T-helper 2 cell treated with Interferon-gamma antibody and Interleukin-4, amounts not matched to agents 100 ng/mL and 5 ng/mL, for 36 hours (primary cell): ENCODE measurements at regions not wholly inside any gene's neighbourhood (a gene's known extent, or its start where the extent isn't known, plus 50 kb on each side); places are given as distances from the start of the nearest gene placed in this dataset.

ENCODE experiments used
- intact Hi-C: fragments of 100-400 bp; cut with micrococcal nuclease; formaldehyde crosslinking; loops from one replicate; pipeline ENCODE4 v1.15.1; 2023

DNA sequence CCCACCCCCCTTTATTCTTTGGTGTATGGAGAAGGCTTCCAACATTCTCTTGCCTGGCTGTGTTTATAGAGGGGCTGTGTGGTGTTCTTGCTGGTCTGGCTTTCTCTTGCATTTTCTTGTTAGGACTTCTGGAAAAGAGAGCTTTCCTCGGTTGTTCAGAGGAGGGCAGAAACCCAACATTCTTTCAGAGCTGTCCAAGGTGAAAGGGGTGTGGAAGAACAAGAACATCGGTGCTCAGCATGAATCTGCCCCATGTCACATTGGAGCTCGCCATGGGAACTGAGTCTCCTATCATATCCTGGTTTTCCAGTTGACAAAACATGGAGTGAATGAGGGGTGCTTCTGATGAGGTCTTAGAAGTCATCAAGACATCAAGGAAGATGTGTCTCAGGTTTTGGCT lies 281.8 kb downstream of the RNF144B start:
- intact Hi-C loops = no loop called here

GRCh38 chr6:18672852-18673251 lies 285.7 kb downstream of the RNF144B start:
- intact Hi-C loops = no loop called here

DNA sequence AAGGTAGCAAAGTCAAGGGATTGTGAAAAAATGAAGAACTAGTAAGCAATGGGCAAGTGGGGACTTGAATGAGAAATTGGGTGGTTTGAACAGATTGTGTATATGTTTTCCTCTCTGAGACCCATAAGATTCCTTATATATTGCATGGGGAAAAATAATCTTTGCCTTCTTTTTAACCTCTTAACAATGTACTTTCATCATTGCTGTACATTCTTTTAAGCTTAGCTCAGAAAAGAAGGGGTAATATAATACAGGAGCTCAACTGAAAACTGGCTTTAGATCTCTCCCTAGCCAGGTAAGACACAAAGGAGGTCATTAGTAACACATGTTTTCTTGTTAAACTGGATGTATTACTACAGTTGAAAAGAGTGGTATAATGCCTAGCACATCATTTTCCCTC lies 287.2 kb downstream of the RNF144B start:
- intact Hi-C loops = no loop called here

- intact Hi-C loops = no loop called here
Measured at GRCh38 chr6:18675881-18676280, 288.7 kb downstream of the RNF144B start.

DNA sequence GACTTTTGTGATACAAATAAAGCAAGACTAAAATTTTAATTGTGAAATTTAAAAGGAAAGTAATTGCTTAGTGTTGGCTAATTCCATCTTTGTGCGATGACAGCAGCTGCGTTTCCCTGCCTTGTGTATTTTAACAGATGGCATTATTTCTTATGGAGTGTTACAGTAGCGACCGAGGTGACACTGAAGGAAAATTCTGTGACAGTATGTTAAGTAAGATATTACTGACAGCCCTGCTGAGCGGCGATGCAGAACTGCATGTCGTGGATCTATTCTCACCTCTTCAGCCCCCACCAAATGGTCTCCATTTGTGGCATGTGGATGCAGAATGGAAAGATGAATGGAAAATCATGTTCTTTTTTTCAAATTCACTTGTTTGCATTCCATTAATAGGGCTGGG lies 289.4 kb downstream of the RNF144B start:
- intact Hi-C loops = no loop called here

DNA sequence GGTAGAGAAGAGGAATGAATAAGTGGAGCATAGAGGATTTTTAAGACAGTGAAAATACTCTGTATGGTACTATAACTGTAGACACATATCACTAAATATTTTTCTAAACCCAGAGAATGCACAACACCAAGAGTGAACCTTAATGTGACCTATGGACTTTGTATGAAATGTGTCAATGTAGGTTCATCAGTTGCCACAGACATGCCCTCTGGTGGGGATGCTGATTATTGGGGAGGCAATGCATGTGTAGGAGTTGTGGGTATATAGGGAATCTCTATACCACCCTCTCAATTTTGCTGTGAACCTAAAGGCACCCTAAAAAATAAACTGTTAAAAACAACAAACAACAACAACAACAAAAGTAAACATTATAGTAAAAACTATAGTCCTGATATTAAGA lies 293.7 kb downstream of the RNF144B start:
- intact Hi-C loops = no loop called here

DNA sequence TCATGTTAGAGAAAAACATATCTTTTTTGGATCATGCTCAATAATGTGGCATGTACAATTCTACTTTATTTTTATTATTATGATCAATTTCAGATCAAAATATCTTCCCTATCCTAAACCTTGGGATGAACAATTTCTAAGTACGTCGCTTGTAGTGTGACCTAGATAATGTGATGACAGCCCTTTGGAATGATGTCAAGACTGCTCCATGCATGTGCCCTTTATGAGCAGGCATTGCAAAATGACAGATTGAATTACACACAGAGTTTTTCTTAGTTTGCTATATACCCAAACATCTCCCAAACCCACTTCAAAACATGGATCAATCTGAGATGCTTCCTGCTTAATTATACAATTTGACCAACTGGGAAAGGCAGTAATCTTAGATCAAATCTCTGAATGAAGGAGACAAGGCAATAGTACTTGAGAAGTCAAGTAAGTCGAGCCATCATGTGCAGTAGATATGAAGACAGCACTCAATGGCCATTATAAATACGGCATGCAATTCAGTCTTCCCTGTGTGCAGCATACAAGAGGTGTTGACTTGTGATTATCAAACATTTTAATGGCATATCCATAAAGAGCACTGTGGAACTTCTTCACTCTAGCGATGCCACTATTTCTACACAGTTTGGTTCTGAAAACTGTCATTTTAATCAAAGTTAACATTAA lies 294.8 kb downstream of the RNF144B start:
- intact Hi-C loops = no loop called here

DNA sequence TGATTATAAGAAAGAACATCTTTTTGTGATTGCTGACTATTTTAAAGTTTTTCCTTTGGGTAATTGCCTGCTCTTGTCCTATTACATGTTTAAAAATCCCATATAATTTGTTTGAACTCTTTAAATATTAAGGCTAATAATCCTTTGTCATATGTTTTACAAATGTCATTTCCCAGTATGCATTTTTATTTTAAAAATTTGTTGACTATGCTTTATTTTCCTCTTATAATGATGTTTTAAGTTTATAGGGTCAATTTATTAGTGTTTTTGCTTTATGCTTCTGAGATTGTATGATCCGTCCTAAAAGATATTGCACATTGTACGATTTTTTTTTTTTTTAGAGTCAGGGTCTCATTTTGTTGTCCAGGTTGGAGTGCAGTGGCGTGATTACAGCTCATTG lies 297.2 kb downstream of the RNF144B start:
- intact Hi-C loops = no loop called here

DNA sequence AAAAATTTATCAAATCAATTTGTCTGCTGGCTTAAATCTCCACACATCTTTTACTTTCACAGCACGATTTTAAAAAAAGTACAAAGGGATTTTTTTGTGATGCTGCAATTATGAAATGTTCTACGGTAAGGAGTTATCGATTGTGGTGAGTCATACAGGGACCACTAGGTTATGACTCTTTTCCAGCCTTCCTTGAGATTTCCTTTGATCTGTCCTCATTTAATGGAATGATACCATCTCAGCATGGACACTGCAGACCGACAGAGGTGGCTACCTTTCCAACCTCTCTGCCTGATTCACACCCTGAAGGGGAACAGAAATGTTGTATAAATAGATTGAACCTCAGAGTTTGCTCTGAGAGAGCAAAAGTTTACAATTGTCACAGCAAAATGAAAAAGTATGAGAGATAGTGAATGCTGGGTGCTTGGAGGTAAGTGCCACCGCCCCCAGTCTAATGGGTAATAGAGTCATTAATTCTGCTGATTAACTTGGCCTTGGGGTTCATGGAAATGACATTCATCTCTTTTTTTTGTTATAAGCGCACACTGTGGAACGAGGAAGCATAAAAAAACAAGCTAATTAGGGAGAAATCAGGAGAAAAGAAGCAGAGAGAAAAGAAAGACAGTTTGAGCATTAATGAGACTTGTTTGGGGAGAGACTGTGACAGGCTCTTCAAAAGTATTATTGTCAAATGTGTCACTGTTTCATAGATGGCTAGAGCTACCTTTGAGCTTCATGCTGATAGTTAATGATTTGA lies 306.0 kb downstream of the RNF144B start:
- intact Hi-C loops = no loop called here

DNA sequence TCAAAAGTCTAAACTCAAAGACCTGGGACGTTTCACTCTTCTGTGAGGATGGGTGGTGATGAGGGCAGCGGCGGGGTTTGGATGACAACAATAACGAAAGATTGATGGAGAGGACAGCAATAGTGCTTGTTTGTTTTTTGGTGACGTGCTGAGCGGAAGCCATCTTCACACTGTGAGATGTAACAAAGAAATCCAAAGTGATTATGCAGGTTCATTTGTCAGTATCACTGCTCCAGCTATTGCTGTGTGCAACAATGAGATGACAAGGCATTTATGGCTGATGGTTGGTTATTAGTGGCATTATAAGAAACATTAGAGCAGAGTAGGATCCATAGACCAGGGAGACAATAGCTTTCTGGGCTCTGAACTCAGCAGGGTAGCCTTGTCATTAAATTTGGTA lies 306.7 kb downstream of the RNF144B start:
- intact Hi-C loops = no loop called here

DNA sequence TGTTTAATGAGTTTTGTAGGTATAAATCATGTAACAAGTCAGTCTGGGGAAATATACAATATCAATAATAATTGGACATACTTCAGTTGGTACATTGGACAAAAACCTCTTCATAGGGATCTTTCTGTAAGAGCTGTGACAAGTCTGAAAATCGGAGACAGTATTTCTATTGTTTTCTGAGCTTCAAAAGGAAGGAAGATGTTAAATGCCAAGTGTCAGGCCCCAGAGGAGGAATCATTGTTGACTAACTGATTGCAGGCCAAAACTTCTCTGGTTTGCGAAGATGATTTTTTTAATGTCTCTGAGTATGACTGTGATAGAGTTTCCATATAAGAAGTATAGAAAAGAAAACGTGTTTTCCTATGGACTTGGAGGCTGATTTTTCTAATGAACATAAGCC lies 316.4 kb downstream of the RNF144B start:
- intact Hi-C loops = no loop called here

GRCh38 chr6:18707714-18708439 lies 320.7 kb downstream of the RNF144B start:
- intact Hi-C loops = no loop called here

- intact Hi-C loops = no loop called here
Measured at GRCh38 chr6:18712595-18712994, 325.4 kb downstream of the RNF144B start.

- intact Hi-C loops = no loop called here
Measured at GRCh38 chr6:18720075-18720474, 332.9 kb downstream of the RNF144B start.

GRCh38 chr6:18724056-18724455 lies 336.9 kb downstream of the RNF144B start:
- intact Hi-C loops = no loop called here

GRCh38 chr6:18725449-18725848 lies 338.3 kb downstream of the RNF144B start:
- intact Hi-C loops = no loop called here

- intact Hi-C loops = no loop called here
Measured at GRCh38 chr6:18733921-18734550, 346.9 kb downstream of the RNF144B start.

DNA sequence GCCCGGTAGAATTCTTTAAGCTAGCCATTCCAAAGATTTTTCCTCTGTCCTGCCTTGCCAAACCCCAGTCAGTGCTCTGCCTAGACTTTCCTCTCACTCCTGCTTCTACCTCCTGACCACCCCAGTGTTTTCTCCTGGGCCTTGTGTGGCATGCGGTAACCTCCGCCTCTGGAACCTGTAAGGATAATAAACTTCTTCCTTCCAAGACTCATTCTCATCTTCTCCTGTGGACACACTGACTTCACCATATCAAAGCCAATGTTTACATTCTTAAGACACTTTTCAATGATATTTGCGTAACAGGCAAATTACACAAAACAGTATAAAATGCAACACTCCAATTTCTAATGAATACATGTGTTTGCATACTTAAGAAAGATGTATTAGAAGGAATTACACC lies 354.6 kb downstream of the RNF144B start:
- intact Hi-C loops = no loop called here

- intact Hi-C loops = no loop called here
Measured at GRCh38 chr6:18742406-18742805, 355.3 kb downstream of the RNF144B start.

- intact Hi-C loops = no loop called here
Measured at GRCh38 chr6:18746727-18747126, 359.6 kb downstream of the RNF144B start.

DNA sequence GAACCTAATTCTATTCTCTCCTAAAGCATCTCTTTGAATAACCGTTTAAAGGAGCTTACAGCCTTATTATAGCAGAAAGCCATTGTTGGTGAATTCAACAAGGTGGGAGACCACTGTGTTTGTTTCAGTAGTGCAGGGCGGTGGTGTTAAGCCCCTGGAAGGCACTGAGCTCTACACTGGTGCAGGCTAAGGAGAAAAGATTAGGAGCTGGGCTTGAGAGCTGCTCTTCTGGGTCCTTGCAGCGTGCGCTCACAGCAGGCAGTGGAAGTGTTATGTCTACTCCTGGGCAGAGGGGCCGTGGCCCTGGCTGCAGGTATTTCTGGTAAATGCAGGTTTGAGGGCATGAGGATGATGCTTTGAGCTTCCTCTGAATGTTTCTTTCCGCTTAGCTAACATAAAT lies 361.2 kb downstream of the RNF144B start:
- intact Hi-C loops = no loop called here
